Thoracic aorta (tissue), 2 donors: ENCODE measurements at regions not wholly inside any gene's neighbourhood (a gene's known extent, or its start where the extent isn't known, plus 50 kb on each side); places are given as distances from the start of the nearest gene placed in this dataset.

Source experiments
- ATAC-seq: fragments of 150-250 bp; one replicate; pipeline ENCODE4 v1.8.0; 2017; ENCODE audit warnings: low read depth; ENCODE audit not compliant: insufficient number of reproducible peaks, low FRiP score
- DNase-seq: peaks from one replicate; pipeline ENCODE4 v3.0.0-alpha.2; 2020; ENCODE audit warnings: low spot score
- H3K27ac ChIP-seq, 2 donors: fragments of 200-600 bp; sonication (generic); 1 replicate in 1 of 2; 2 replicates in 1 of 2; pipeline ENCODE4 v1.5.1; 2016; ENCODE audit warnings: mild to moderate bottlenecking in 2 of 2, moderate library complexity in 2 of 2
- H3K27me3 ChIP-seq: fragments of 200-600 bp; sonication (generic); replicated peaks from 2 replicates; pipeline ENCODE4 v1.6.0; 2016; ENCODE audit warnings: mild to moderate bottlenecking; ENCODE audit not compliant: insufficient read depth
- H3K36me3 ChIP-seq: fragments of 200-600 bp; sonication (generic); one replicate; pipeline ENCODE4 v1.5.1; 2016
- H3K4me1 ChIP-seq, 2 donors: fragments of 200-600 bp; sonication (generic); 1 replicate in 1 of 2; 2 replicates in 1 of 2; pipeline versions ENCODE4 v1.5.1 to v1.6.0; 2016; ENCODE audit warnings: low read depth in 2 of 2, mild to moderate bottlenecking in 1 of 2; ENCODE audit not compliant: control insufficient read depth in 1 of 2
- H3K4me3 ChIP-seq: fragments of 200-600 bp; sonication (generic); 2 replicates; pipeline ENCODE4 v1.5.1; 2016; ENCODE audit warnings: mild to moderate bottlenecking
- H3K9me3 ChIP-seq: fragments of 200-600 bp; sonication (generic); 2 replicates; pipeline ENCODE4 v1.5.1; 2016
- TF ChIP-seq, protein P1 (sequence below): fragments of 200-600 bp; sonication (generic); IDR thresholded peaks from one replicate; pipeline ENCODE4 v1.5.1; 2019; ENCODE audit warnings: antibody characterized with exemption

DNA sequence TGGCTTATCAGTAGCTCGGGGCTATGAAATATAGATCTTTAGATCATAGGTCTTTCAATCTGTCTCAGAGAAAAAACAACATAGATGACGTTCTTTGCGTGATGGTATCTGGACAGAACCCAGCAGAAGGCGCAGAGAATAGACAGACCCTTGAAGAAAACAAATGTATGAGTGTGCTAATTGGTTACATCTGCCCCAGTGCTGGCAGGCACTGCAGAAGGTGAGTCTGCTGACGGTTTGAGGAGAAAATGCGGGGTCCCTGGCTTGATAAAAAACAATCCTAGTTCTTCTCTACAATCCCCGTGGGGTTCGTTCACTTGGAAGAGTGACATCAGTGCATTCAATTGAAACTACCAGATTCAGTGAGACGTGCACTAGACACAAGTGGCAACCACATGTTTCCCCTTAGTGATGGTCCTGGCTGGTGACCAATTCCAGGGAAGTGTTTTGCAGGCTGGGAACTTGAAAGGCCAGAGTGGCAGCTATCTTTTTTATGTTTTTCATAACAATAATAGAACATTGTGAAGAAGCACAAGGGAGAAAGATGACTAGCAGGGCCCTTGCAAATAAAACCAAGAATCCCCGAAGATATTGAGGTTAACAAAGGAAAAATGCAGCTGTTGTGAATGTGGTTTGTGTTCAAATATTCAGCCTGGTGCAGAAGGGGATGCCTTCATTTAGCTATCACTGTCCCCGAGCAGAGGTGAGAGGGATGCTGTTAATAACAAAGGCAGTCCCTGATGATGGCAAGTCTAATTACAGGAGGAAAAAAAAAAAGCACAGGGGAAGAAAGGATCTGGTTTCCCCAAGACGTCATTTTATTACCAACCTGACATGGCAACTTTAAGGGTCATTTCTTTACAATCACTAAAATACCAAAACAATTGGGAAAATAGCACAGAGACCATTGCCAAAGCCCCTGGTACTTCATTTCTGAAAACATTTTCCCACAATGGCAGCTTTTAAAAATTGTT is 337.6 kb upstream of the FIGN start:
- Histone ChIP-seq H3K27me3 (no peaks in the 10 kb centered on the region), H3K36me3 (no peaks in the 10 kb centered on the region), H3K9me3 (no peaks in the 10 kb centered on the region), H3K27ac (no peak overlapping the region), H3K4me1 (peaks cover 0 to 4% of the 10 kb centered on the region in 2 donors), H3K4me3 (no peak overlapping the region)
- TF ChIP-seq, protein P1, sequence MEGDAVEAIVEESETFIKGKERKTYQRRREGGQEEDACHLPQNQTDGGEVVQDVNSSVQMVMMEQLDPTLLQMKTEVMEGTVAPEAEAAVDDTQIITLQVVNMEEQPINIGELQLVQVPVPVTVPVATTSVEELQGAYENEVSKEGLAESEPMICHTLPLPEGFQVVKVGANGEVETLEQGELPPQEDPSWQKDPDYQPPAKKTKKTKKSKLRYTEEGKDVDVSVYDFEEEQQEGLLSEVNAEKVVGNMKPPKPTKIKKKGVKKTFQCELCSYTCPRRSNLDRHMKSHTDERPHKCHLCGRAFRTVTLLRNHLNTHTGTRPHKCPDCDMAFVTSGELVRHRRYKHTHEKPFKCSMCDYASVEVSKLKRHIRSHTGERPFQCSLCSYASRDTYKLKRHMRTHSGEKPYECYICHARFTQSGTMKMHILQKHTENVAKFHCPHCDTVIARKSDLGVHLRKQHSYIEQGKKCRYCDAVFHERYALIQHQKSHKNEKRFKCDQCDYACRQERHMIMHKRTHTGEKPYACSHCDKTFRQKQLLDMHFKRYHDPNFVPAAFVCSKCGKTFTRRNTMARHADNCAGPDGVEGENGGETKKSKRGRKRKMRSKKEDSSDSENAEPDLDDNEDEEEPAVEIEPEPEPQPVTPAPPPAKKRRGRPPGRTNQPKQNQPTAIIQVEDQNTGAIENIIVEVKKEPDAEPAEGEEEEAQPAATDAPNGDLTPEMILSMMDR, result no peak
- DNase-seq (no peak), ATAC-seq (no peak)

DNA sequence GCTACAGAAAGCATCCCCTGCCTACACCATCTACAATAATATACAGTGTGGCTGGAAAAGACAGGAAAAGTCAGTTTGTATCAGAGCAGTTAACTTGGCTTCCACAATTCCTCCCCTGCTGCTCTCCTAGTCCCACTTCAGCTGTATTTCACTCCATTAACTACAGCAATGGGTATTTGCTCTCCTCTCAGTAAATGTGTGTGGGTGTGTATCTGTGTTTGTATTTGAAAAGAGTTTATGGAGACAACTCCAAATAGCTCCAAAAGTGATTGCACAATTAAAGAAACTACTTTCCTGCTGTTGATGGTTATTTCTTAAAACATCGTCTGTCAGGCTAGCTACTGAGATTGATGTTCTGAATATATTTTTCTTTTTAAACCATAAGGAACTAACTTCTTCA is 333.7 kb upstream of the FIGN start:
- TF ChIP-seq, protein P1, result no peak
- H3K4me1 ChIP-seq, result peaks cover 0 to 4% of the 10 kb centered on the region in 2 donors
- no peak overlapping the region for H3K4me3 ChIP-seq
- no peaks in the 10 kb centered on the region for H3K9me3 ChIP-seq
- no peaks in the 10 kb centered on the region for H3K36me3 ChIP-seq
- ATAC-seq (no peak), DNase-seq (no peak)
- no peaks in the 10 kb centered on the region for H3K27me3 ChIP-seq
- H3K27ac ChIP-seq, result no peak overlapping the region

DNA sequence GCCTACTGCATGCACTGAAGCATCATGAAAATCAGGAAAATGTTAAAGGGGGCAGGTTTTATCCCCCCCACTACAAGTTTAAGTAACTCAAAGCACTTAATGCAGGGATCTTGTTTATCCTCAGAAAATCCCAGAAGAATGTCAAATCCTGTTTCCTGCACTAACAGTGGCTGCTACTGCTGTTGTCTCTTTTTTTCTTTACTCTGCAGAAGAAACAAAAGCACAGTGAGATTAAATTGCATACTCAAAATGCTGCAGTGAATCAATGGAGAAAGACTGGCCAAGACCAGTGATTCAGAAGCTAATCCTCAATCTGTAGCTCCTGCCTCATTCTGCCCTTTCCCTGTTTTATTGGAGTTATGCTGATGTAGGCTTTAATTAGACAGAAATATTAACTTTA is 332.3 kb upstream of the FIGN start:
- H3K27me3 ChIP-seq, result no peaks in the 10 kb centered on the region
- H3K4me3 ChIP-seq, result no peak overlapping the region
- TF ChIP-seq, protein P1, result no peak
- no peaks in the 10 kb centered on the region for H3K36me3 ChIP-seq
- ATAC-seq, result no peak
- no peak overlapping the region for H3K27ac ChIP-seq
- H3K9me3 ChIP-seq, result no peaks in the 10 kb centered on the region
- peaks cover 0 to 4% of the 10 kb centered on the region in 2 donors for H3K4me1 ChIP-seq
- DNase-seq, result no peak

DNA sequence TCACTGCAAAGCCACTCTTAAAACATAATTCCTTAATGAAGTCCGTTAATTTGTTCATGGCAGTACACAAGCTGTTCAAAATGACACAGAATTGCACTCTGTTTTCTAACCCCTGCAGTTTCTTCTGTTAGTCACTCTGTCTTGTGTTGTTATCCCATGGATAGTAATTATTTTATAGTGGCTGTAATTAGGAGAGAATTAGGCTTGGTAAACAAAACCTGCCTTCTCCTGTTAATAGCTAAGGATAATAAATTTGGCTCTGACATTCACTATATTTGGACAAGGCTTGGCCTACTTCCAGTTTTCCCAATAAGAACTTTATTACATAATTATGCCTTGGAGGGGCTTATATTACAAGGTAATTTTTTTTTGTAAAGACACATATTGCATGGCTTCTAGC is 330.3 kb upstream of the FIGN start:
- Histone ChIP-seq H3K4me1 (peaks cover 0 to 9% of the 10 kb centered on the region in 2 donors), H3K9me3 (no peaks in the 10 kb centered on the region), H3K36me3 (no peaks in the 10 kb centered on the region), H3K4me3 (no peak overlapping the region), H3K27ac (no peak overlapping the region), H3K27me3 (no peaks in the 10 kb centered on the region)
- ATAC-seq, result no peak
- TF ChIP-seq, protein P1, result no peak
- no peak for DNase-seq

DNA sequence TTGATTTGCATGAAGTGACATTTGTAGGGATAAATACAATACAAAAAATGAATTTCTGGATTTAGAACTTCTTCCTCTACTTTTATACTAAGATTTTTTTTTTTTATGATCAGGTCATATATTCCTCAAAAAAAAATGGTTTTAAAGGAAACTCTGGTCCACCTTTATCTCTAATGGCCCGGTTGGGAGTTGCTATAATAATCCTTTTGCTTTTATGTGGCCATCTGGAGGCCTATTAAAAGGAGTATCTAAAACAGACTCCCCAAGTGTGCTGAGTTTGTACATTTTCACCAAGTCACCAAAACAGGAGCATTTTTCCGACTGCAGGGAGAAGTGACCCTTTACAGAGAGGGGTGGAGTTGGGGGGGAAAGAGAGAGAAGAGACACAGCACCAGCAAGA is 329.2 kb upstream of the FIGN start:
- no peak for ATAC-seq
- TF ChIP-seq, protein P1, result no peak

More for the DNA sequence above, 329.2 kb upstream of the FIGN start:
- Histone ChIP-seq H3K4me1 (peaks cover 0 to 16% of the 10 kb centered on the region in 2 donors), H3K27me3 (no peaks in the 10 kb centered on the region), H3K9me3 (no peaks in the 10 kb centered on the region), H3K27ac (no peak overlapping the region), H3K36me3 (no peaks in the 10 kb centered on the region), H3K4me3 (no peak overlapping the region)
- no peak for DNase-seq
